ENCODE measurements at regions not wholly inside any gene's neighbourhood (a gene's known extent, or its start where the extent isn't known, plus 50 kb on each side); places are given as distances from the start of the nearest gene placed in this dataset.

DNA sequence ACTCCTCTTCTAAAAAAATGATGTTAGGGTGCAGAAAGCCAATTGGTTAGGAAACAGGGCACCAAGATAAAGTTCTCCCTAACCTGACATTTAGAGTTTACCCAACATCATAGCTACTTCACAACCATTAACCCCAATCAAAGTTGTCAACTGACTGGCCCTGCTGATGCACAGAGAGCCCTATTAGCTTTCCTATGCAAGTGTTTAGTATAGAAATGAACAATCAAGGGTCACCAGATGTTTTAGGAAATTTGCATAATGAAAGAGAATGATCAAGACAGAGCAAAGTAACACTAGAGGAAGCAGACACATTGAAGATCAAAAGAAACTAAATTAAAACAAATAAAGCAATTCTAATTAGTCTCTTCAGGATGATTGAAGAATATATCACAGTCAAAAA, 64.2 kb upstream of the DCC start (continued):
- TF ChIP-seq, protein P1, sequence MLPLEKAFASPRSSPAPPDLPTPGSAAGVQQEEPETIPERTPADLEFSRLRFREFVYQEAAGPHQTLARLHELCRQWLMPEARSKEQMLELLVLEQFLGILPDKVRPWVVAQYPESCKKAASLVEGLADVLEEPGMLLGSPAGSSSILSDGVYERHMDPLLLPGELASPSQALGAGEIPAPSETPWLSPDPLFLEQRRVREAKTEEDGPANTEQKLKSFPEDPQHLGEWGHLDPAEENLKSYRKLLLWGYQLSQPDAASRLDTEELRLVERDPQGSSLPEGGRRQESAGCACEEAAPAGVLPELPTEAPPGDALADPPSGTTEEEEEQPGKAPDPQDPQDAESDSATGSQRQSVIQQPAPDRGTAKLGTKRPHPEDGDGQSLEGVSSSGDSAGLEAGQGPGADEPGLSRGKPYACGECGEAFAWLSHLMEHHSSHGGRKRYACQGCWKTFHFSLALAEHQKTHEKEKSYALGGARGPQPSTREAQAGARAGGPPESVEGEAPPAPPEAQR (CRISPR knock-in tag; IDR thresholded peaks at IDR 0.05): no peak
- no peak for TF ChIP-seq SOX15 (CRISPR knock-in tag; IDR thresholded peaks at IDR 0.05)
- TF ChIP-seq ZNF671 (CRISPR knock-in tag; IDR thresholded peaks at IDR 0.05): no peak
- TF ChIP-seq, protein P2, sequence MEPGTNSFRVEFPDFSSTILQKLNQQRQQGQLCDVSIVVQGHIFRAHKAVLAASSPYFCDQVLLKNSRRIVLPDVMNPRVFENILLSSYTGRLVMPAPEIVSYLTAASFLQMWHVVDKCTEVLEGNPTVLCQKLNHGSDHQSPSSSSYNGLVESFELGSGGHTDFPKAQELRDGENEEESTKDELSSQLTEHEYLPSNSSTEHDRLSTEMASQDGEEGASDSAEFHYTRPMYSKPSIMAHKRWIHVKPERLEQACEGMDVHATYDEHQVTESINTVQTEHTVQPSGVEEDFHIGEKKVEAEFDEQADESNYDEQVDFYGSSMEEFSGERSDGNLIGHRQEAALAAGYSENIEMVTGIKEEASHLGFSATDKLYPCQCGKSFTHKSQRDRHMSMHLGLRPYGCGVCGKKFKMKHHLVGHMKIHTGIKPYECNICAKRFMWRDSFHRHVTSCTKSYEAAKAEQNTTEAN (CRISPR knock-in tag; IDR thresholded peaks at IDR 0.05): no peak
- TF ChIP-seq, protein P3, sequence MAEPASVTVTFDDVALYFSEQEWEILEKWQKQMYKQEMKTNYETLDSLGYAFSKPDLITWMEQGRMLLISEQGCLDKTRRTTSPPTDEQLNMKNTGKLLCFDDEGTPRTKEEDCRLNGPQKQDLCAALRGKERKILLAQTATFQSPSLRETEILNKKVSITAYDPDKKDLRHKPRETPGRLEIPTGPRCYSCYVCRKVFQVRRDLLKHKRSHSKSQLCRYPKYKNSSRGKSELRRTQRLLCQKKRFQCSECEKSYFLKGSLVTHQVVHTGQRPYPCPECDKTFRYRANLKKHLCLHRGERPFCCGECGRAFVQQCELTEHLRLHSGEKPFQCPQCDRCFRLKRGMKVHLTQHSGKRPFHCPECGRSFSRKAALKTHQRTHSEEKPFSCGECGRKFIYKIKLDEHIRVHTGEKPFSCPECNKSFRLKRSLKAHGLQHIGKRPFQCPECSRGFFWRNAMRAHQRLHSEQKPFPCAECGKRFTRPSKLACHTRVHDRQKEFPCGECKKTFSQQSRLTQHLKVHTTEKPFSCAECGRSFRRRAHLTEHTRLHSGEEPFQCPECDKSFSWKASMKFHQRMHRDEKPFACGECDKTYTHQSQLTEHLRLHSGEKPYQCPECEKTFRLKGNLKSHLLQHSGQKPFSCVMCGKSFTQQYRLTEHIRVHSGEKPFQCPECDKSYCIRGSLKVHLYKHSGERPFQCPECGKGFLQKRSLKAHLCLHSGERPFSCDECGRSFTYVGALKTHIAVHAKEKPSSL (CRISPR knock-in tag; conservative IDR thresholded peaks at IDR 0.05): no peak

DNA sequence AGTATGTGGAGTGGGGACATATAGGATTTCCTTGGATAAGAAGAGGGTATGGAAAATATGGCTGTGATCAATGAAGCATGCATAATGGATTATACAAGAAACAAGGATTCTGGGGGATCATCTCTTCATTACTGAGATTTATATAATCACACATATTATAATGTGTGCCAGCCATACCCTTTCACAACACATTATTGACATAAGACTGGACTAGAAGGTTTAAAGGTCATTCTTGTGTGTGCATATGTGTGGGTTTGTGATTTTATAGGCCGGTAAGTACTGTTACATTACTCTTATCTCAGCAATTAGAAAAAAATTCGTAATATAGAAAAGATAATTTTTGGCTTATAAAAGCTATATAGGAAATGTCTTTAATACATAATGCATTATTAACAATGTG, 62.2 kb upstream of the DCC start:
- CTCF ChIA-PET: no interaction called here
- Mint-ChIP-seq H3K4me1 (peaks cover 9% of the 10 kb centered on the region; the same call in 1 of the 2 replicates), H3K4me3 (no peak overlapping the region), H3K36me3 (no peaks in the 10 kb centered on the region), H3K27me3 (ENCODE audit: low read depth) (no peaks in the 10 kb centered on the region), H3K27ac (no peak overlapping the region), H3K9me3 (no peaks in the 10 kb centered on the region; the same call in 1 of the 2 replicates)
- DNase-seq (ENCODE audit: low spot score) (no peak), ATAC-seq (no peak)
- POLR2A ChIA-PET: no interaction called here
- TF ChIP-seq GABPB1 (CRISPR knock-in tag; IDR thresholded peaks at IDR 0.05) (no peak), ZNF121 (CRISPR knock-in tag; IDR thresholded peaks at IDR 0.05) (no peak), NR2C2 (CRISPR knock-in tag; IDR thresholded peaks at IDR 0.05) (no peak), MXD4 (CRISPR knock-in tag; IDR thresholded peaks at IDR 0.05; ENCODE audit: borderline replicate concordance) (no peak), ATF1 (CRISPR knock-in tag; IDR thresholded peaks at IDR 0.05) (no peak), KAT7 (CRISPR knock-in tag; IDR thresholded peaks at IDR 0.05; ENCODE audit: borderline replicate concordance) (no peak), GTF2I (CRISPR knock-in tag; conservative IDR thresholded peaks at IDR 0.05) (no peak), NFE2L1 (CRISPR knock-in tag; IDR thresholded peaks at IDR 0.05) (no peak), TP53 (CRISPR knock-in tag; IDR thresholded peaks at IDR 0.05) (no peak), ETV6 (CRISPR knock-in tag; IDR thresholded peaks at IDR 0.05) (no peak)
- TF ChIP-seq, protein P4, sequence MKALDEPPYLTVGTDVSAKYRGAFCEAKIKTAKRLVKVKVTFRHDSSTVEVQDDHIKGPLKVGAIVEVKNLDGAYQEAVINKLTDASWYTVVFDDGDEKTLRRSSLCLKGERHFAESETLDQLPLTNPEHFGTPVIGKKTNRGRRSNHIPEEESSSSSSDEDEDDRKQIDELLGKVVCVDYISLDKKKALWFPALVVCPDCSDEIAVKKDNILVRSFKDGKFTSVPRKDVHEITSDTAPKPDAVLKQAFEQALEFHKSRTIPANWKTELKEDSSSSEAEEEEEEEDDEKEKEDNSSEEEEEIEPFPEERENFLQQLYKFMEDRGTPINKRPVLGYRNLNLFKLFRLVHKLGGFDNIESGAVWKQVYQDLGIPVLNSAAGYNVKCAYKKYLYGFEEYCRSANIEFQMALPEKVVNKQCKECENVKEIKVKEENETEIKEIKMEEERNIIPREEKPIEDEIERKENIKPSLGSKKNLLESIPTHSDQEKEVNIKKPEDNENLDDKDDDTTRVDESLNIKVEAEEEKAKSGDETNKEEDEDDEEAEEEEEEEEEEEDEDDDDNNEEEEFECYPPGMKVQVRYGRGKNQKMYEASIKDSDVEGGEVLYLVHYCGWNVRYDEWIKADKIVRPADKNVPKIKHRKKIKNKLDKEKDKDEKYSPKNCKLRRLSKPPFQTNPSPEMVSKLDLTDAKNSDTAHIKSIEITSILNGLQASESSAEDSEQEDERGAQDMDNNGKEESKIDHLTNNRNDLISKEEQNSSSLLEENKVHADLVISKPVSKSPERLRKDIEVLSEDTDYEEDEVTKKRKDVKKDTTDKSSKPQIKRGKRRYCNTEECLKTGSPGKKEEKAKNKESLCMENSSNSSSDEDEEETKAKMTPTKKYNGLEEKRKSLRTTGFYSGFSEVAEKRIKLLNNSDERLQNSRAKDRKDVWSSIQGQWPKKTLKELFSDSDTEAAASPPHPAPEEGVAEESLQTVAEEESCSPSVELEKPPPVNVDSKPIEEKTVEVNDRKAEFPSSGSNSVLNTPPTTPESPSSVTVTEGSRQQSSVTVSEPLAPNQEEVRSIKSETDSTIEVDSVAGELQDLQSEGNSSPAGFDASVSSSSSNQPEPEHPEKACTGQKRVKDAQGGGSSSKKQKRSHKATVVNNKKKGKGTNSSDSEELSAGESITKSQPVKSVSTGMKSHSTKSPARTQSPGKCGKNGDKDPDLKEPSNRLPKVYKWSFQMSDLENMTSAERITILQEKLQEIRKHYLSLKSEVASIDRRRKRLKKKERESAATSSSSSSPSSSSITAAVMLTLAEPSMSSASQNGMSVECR (CRISPR knock-in tag; IDR thresholded peaks at IDR 0.05; ENCODE audit: borderline replicate concordance): no peak
- TF ChIP-seq, protein P5, sequence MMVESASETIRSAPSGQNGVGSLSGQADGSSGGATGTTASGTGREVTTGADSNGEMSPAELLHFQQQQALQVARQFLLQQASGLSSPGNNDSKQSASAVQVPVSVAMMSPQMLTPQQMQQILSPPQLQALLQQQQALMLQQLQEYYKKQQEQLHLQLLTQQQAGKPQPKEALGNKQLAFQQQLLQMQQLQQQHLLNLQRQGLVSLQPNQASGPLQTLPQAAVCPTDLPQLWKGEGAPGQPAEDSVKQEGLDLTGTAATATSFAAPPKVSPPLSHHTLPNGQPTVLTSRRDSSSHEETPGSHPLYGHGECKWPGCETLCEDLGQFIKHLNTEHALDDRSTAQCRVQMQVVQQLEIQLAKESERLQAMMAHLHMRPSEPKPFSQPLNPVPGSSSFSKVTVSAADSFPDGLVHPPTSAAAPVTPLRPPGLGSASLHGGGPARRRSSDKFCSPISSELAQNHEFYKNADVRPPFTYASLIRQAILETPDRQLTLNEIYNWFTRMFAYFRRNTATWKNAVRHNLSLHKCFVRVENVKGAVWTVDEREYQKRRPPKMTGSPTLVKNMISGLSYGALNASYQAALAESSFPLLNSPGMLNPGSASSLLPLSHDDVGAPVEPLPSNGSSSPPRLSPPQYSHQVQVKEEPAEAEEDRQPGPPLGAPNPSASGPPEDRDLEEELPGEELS (CRISPR knock-in tag; IDR thresholded peaks at IDR 0.05): no peak
- TF ChIP-seq, protein P6, sequence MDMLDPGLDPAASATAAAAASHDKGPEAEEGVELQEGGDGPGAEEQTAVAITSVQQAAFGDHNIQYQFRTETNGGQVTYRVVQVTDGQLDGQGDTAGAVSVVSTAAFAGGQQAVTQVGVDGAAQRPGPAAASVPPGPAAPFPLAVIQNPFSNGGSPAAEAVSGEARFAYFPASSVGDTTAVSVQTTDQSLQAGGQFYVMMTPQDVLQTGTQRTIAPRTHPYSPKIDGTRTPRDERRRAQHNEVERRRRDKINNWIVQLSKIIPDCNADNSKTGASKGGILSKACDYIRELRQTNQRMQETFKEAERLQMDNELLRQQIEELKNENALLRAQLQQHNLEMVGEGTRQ (CRISPR knock-in tag; IDR thresholded peaks at IDR 0.05): no peak
- TF ChIP-seq, protein P7, sequence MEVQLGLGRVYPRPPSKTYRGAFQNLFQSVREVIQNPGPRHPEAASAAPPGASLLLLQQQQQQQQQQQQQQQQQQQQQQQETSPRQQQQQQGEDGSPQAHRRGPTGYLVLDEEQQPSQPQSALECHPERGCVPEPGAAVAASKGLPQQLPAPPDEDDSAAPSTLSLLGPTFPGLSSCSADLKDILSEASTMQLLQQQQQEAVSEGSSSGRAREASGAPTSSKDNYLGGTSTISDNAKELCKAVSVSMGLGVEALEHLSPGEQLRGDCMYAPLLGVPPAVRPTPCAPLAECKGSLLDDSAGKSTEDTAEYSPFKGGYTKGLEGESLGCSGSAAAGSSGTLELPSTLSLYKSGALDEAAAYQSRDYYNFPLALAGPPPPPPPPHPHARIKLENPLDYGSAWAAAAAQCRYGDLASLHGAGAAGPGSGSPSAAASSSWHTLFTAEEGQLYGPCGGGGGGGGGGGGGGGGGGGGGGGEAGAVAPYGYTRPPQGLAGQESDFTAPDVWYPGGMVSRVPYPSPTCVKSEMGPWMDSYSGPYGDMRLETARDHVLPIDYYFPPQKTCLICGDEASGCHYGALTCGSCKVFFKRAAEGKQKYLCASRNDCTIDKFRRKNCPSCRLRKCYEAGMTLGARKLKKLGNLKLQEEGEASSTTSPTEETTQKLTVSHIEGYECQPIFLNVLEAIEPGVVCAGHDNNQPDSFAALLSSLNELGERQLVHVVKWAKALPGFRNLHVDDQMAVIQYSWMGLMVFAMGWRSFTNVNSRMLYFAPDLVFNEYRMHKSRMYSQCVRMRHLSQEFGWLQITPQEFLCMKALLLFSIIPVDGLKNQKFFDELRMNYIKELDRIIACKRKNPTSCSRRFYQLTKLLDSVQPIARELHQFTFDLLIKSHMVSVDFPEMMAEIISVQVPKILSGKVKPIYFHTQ (CRISPR knock-in tag; IDR thresholded peaks at IDR 0.05): no peak
- TF ChIP-seq, protein P8, sequence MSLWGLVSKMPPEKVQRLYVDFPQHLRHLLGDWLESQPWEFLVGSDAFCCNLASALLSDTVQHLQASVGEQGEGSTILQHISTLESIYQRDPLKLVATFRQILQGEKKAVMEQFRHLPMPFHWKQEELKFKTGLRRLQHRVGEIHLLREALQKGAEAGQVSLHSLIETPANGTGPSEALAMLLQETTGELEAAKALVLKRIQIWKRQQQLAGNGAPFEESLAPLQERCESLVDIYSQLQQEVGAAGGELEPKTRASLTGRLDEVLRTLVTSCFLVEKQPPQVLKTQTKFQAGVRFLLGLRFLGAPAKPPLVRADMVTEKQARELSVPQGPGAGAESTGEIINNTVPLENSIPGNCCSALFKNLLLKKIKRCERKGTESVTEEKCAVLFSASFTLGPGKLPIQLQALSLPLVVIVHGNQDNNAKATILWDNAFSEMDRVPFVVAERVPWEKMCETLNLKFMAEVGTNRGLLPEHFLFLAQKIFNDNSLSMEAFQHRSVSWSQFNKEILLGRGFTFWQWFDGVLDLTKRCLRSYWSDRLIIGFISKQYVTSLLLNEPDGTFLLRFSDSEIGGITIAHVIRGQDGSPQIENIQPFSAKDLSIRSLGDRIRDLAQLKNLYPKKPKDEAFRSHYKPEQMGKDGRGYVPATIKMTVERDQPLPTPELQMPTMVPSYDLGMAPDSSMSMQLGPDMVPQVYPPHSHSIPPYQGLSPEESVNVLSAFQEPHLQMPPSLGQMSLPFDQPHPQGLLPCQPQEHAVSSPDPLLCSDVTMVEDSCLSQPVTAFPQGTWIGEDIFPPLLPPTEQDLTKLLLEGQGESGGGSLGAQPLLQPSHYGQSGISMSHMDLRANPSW (CRISPR knock-in tag; conservative IDR thresholded peaks at IDR 0.05; ENCODE audit: low read depth): no peak
